BE2C (cell line): ENCODE measurements at regions not wholly inside any gene's neighbourhood (a gene's known extent, or its start where the extent isn't known, plus 50 kb on each side); places are given as distances from the start of the nearest gene placed in this dataset.

Experiments used
- DNase-seq: peaks from one replicate; pipeline ENCODE4 v3.0.0-alpha.2; 2020
- H3K27me3 ChIP-seq: fragments of 250-450 bp; sonication (Bioruptor Pico); 2 replicates; pipeline ENCODE4 v1.5.1; 2020; ENCODE audit warnings: mild to moderate bottlenecking
- H3K36me3 ChIP-seq: fragments of 250-450 bp; sonication (Bioruptor Pico); 2 replicates; pipeline ENCODE4 v1.5.1; 2020; ENCODE audit warnings: mild to moderate bottlenecking
- H3K4me1 ChIP-seq: fragments of 250-450 bp; sonication (Bioruptor Pico); 2 replicates; pipeline ENCODE4 v1.5.1; 2020
- H3K4me3 ChIP-seq: 2 replicates; pipeline ENCODE4 v1.5.1; 2011; ENCODE audit warnings: low read depth, low read length
- H3K9me3 ChIP-seq: fragments of 250-450 bp; sonication (Bioruptor Pico); 2 replicates; pipeline ENCODE4 v1.5.1; 2020
- CTCF ChIP-seq: IDR thresholded peaks from 2 replicates; pipeline ENCODE4 v1.5.1; 2012; ENCODE audit warnings: mild to moderate bottlenecking, low read depth, low read length

- DNase-seq = no peak
- H3K4me3 ChIP-seq = no peak overlapping the region
- H3K27me3 ChIP-seq = no peaks in the 10 kb centered on the region
- no peak for TF ChIP-seq CTCF
- H3K36me3 ChIP-seq = no peaks in the 10 kb centered on the region
- peaks cover 14% of the 10 kb centered on the region for H3K4me1 ChIP-seq
- no peaks in the 10 kb centered on the region for H3K9me3 ChIP-seq
These were observed 119.6 kb downstream of the RFC3 start for GRCh38 chr13:33937373-33938098.

GRCh38 chr13:33940256-33940655 is 122.3 kb downstream of the RFC3 start:
- H3K9me3 ChIP-seq = no peaks in the 10 kb centered on the region
- H3K4me3 ChIP-seq = no peak overlapping the region
- H3K27me3 ChIP-seq = no peaks in the 10 kb centered on the region
- no peak for TF ChIP-seq CTCF
- H3K36me3 ChIP-seq = no peaks in the 10 kb centered on the region; the same call in 1 of the 2 replicates
- DNase-seq = no peak
- H3K4me1 ChIP-seq = peaks cover 8% of the 10 kb centered on the region

- H3K36me3 ChIP-seq = peaks cover 3% of the 10 kb centered on the region; the same call in 1 of the 2 replicates
- H3K9me3 ChIP-seq = no peaks in the 10 kb centered on the region
- TF ChIP-seq CTCF = no peak
- no peak for DNase-seq
- H3K27me3 ChIP-seq = no peaks in the 10 kb centered on the region
- no peak overlapping the region for H3K4me3 ChIP-seq
- H3K4me1 ChIP-seq = peaks cover 14% of the 10 kb centered on the region
These were observed 122.9 kb downstream of the RFC3 start for GRCh38 chr13:33940898-33941297.

- Histone ChIP-seq H3K36me3 (peaks cover 4% of the 10 kb centered on the region; the same call in 1 of the 2 replicates), H3K9me3 (no peaks in the 10 kb centered on the region; the same call in 1 of the 2 replicates), H3K27me3 (no peaks in the 10 kb centered on the region), H3K4me3 (no peak overlapping the region), H3K4me1 (peaks cover 11% of the 10 kb centered on the region)
- TF ChIP-seq CTCF = no peak
- no peak for DNase-seq
These were observed 127.5 kb downstream of the RFC3 start for GRCh38 chr13:33945477-33945876.

- Histone ChIP-seq H3K36me3 (no peaks in the 10 kb centered on the region), H3K27me3 (no peaks in the 10 kb centered on the region), H3K4me3 (no peak overlapping the region), H3K9me3 (no peaks in the 10 kb centered on the region), H3K4me1 (no peaks in the 10 kb centered on the region)
- DNase-seq = no peak
- no peak for TF ChIP-seq CTCF
These were observed 135.3 kb downstream of the RFC3 start for GRCh38 chr13:33953203-33953602.

GRCh38 chr13:33953781-33954180 is 135.8 kb downstream of the RFC3 start:
- DNase-seq = no peak
- no peak for TF ChIP-seq CTCF

More at GRCh38 chr13:33953781-33954180, 135.8 kb downstream of the RFC3 start:
- Histone ChIP-seq H3K9me3 (no peaks in the 10 kb centered on the region), H3K4me3 (no peak overlapping the region), H3K27me3 (no peaks in the 10 kb centered on the region), H3K36me3 (no peaks in the 10 kb centered on the region), H3K4me1 (no peaks in the 10 kb centered on the region)
